HG03460 (cell line): ENCODE measurements at regions not wholly inside any gene's neighbourhood (a gene's known extent, or its start where the extent isn't known, plus 50 kb on each side); places are given as distances from the start of the nearest gene placed in this dataset.

ENCODE experiments used
- ATAC-seq: cut with Tn5 transposase; IDR thresholded peaks from one replicate; pipeline ENCODE4 v1.9.1; 2021; ENCODE audit not compliant: unreplicated experiment

- ATAC-seq: no peak
Measured at GRCh38 chr11:70935006-70935768, 317.2 kb downstream of the SHANK2 start.

DNA sequence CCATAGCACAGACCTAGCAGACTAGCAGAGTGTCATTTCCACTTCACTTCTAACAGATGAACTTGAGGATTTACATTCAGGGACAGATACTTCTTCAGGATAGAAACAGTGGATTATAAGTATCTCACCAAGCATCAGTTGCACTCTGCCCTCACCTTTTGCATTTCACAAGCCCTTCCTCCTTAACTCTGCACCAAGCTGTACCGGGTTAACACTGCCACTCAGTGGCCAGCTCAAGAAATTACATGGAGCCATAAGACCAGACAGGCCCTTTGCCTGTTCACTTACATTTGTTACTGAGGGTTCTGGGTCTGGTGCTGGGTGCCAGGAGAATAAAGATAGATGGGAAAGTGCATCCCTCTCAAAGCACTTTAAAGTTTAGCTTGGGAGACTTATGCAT, 309.8 kb downstream of the SHANK2 start:
- ATAC-seq: no peak

DNA sequence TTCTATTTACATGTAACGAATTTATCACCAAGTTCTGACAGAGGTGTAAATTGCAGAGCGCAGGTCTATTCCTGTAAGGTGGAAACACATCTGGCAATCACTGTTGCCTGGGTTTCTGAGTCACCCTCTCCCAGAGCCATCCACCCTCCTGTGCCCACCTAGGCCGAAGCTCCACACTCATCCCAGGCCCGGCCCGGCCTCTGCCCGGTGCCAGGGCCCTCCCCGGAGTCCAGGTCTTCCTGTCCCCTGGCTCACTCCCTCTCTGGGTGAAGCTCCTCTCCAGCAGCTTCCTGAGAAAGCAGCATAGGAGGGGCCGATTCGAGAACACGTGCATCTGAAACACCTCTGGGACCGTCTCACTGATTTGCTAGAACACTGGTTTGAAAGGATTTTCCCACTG, 308.2 kb downstream of the SHANK2 start:
- no peak for ATAC-seq

GRCh38 chr11:70944636-70945035, 307.7 kb downstream of the SHANK2 start:
- no peak for ATAC-seq

- ATAC-seq: no peak
Measured at GRCh38 chr11:70948398-70948797, 304.0 kb downstream of the SHANK2 start.

DNA sequence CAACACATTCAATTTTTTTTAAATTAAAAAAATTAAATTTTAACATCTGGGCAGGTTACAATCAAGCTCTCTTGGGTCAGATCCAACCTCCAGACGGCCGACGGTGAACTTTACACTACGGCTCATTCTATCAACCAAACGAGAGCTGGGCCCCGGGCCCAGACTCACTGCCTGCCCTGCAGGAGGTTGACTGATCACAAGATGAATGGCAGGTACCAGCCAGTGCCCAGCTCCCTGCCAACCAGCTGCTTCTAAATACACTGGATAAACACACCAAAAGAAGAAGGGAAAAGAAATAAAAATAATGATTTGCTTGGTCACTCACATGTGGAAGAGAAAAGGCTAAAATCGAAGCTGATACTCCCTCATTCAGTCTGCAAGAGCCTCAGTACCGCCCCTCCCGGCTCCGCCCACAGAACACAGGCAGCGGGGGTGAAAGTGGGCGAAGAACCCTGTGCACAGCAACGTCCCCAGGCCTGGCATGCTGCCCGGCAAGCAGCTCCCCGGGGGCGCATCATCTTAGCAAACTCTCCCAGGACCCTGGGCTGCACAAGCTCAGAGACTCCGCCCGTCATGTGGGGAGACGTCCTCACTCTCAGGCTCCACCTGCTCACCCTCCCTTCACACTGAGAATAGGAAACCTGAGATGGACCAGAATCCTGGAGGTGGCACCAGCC, 303.4 kb downstream of the SHANK2 start:
- ATAC-seq: no peak

DNA sequence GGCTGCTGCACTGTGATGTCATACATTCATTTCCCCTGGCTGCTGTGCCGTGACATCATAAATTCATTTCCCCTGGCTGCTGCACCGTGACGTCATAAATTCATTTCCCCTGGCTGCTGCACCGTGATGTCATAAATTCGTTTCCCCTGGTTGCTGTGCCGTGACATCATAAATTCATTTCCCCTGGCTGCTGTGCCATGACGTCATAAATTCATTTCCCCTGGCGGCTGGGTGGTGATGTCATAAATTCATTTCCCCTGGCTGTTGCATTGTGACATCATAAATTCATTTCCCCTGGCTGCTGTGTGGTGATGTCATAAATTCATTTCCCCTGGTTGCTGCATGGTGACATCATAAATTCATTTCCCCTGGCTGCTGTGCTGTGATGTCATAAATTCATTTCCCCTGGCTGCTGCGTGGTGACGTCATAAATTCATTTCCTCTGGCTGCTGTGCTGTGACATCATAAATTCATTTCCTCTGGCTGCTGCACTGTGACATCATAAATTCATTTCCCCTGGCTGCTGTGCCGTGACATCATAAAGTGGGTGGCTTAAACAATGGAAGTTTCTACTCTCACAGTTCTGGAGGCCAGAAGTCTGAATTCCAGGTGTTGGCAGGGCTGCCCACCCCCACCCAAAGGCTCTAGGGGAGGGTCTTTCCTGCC, 301.1 kb downstream of the SHANK2 start:
- no peak for ATAC-seq

GRCh38 chr11:70952191-70952590, 300.2 kb downstream of the SHANK2 start:
- ATAC-seq: no peak

GRCh38 chr11:70953720-70954119, 298.7 kb downstream of the SHANK2 start:
- ATAC-seq: no peak

DNA sequence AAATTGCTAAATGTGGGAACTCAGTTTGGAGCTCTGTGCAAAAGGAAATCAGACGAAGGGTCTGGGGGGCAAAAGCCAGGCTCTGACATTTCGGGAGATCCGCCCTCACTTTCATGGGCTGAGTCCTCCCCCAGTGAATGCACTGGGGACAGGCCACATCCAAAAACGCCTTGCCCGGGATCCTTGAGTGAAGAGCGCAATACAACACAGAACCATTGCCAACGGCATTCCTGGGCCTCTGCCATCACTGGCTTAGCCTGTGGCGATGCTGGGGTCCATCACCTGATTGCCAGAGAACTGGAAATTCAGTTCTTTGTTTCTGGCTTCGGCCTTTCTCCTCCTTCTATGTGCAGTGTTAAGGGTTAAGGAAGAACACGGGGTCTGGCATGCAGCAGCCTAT, 297.9 kb downstream of the SHANK2 start:
- ATAC-seq: no peak
